ENCODE measurements at regions not wholly inside any gene's neighbourhood (a gene's known extent, or its start where the extent isn't known, plus 50 kb on each side); places are given as distances from the start of the nearest gene placed in this dataset.

- Histone ChIP-seq H3K4ac (ENCODE audit: low read depth in 1 of 2, low read length in 2 of 2) (no peak overlapping the region), H2BK5ac (ENCODE audit: low read depth, low read length, poor library complexity, severe bottlenecking) (no peak overlapping the region), H2AK5ac (ENCODE audit: low read length, severe bottlenecking) (no peak overlapping the region), H3K4me3 (ENCODE audit: insufficient read depth in 1 of 2, low read depth in 1 of 2, low read length in 2 of 2) (no peak overlapping the region), H3K27ac (ENCODE audit: low read length, poor library complexity, severe bottlenecking) (no peak overlapping the region), H3K79me1 (replicated peaks; ENCODE audit: low read length, poor library complexity, severe bottlenecking) (no peaks in the 10 kb centered on the region), H3K18ac (ENCODE audit: low read depth in 1 of 2, low read length in 2 of 2) (no peak overlapping the region), H3K23ac (ENCODE audit: low read length in 2 of 2) (no peak overlapping the region), H3K4me1 (ENCODE audit: control insufficient read depth, insufficient read depth, low read depth, low read length) (no peaks in the 10 kb centered on the region), H3K4me2 (ENCODE audit: low read length, poor library complexity, severe bottlenecking) (no peak overlapping the region), H2BK120ac (ENCODE audit: low read depth, low read length) (no peak overlapping the region), H3K14ac (ENCODE audit: low read length in 2 of 2) (no peak overlapping the region), H3K27me3 (ENCODE audit: control insufficient read depth in 1 of 2, insufficient read depth in 1 of 2, low read length in 2 of 2) (no peaks in the 10 kb centered on the region), H2BK12ac (ENCODE audit: low read length in 2 of 2) (no peak overlapping the region), H4K91ac (ENCODE audit: low read length) (no peak overlapping the region), H2AFZ (ENCODE audit: low read depth, low read length) (no peak overlapping the region), H4K8ac (ENCODE audit: low read length) (no peak overlapping the region), H3K9me3 (ENCODE audit: control insufficient read depth, low read length) (no peaks in the 10 kb centered on the region), H3K9ac (ENCODE audit: low read length) (no peak overlapping the region), H3K36me3 (ENCODE audit: control insufficient read depth in 1 of 2, insufficient read depth in 2 of 2, low read depth in 1 of 2, low read length in 2 of 2) (no peaks in the 10 kb centered on the region), H2BK15ac (ENCODE audit: low read depth, poor library complexity, severe bottlenecking) (no peak overlapping the region)
- no peak for DNase-seq
- 97% methylated on average over 2 of the region's 2 CpGs for WGBS
Observed at GRCh38 chr2:204386668-204387067, 158.6 kb upstream of the PARD3B start.

- no peak overlapping the region for H2AK5ac ChIP-seq (ENCODE audit: low read length, severe bottlenecking)
- no peak for DNase-seq
Observed at GRCh38 chr2:204389120-204389519, 156.2 kb upstream of the PARD3B start.

GRCh38 chr2:204389856-204390255 is 155.4 kb upstream of the PARD3B start:
- H2BK12ac ChIP-seq (ENCODE audit: low read length in 2 of 2): no peak overlapping the region
- H2BK15ac ChIP-seq (ENCODE audit: low read depth, poor library complexity, severe bottlenecking): no peak overlapping the region
- no peak overlapping the region for H3K4ac ChIP-seq (ENCODE audit: low read depth in 1 of 2, low read length in 2 of 2)
- H4K8ac ChIP-seq (ENCODE audit: low read length): no peak overlapping the region
- no peak overlapping the region for H2BK120ac ChIP-seq (ENCODE audit: low read depth, low read length)
- H3K79me1 ChIP-seq (replicated peaks; ENCODE audit: low read length, poor library complexity, severe bottlenecking): no peaks in the 10 kb centered on the region
- no peak overlapping the region for H4K91ac ChIP-seq (ENCODE audit: low read length)
- H3K14ac ChIP-seq (ENCODE audit: low read length in 2 of 2): no peak overlapping the region
- no peak for DNase-seq
- H2AK5ac ChIP-seq (ENCODE audit: low read length, severe bottlenecking): no peak overlapping the region
- WGBS: 90% methylated on average over 1 of the region's 1 CpG
- H3K23ac ChIP-seq (ENCODE audit: low read length in 2 of 2): no peak overlapping the region
- H3K9me3 ChIP-seq (ENCODE audit: control insufficient read depth, low read length): no peaks in the 10 kb centered on the region
- H3K4me2 ChIP-seq (ENCODE audit: low read length, poor library complexity, severe bottlenecking): no peak overlapping the region
- H3K4me3 ChIP-seq (ENCODE audit: insufficient read depth in 1 of 2, low read depth in 1 of 2, low read length in 2 of 2): no peak overlapping the region
- no peaks in the 10 kb centered on the region for H3K36me3 ChIP-seq (ENCODE audit: control insufficient read depth in 1 of 2, insufficient read depth in 2 of 2, low read depth in 1 of 2, low read length in 2 of 2)
- no peak overlapping the region for H3K18ac ChIP-seq (ENCODE audit: low read depth in 1 of 2, low read length in 2 of 2)
- no peak overlapping the region for H3K27ac ChIP-seq (ENCODE audit: low read length, poor library complexity, severe bottlenecking)
- no peak overlapping the region for H2AFZ ChIP-seq (ENCODE audit: low read depth, low read length)
- H2BK5ac ChIP-seq (ENCODE audit: low read depth, low read length, poor library complexity, severe bottlenecking): no peak overlapping the region
- H3K9ac ChIP-seq (ENCODE audit: low read length): no peak overlapping the region
- no peaks in the 10 kb centered on the region for H3K4me1 ChIP-seq (ENCODE audit: control insufficient read depth, insufficient read depth, low read depth, low read length)
- H3K27me3 ChIP-seq (ENCODE audit: control insufficient read depth in 1 of 2, insufficient read depth in 1 of 2, low read length in 2 of 2): no peaks in the 10 kb centered on the region

More at GRCh38 chr2:204389120-204389519, 156.2 kb upstream of the PARD3B start:
- 75% methylated on average over 1 of the region's 1 CpG for WGBS
- H2BK120ac ChIP-seq (ENCODE audit: low read depth, low read length): no peak overlapping the region
- H2BK15ac ChIP-seq (ENCODE audit: low read depth, poor library complexity, severe bottlenecking): no peak overlapping the region
- H3K36me3 ChIP-seq (ENCODE audit: control insufficient read depth in 1 of 2, insufficient read depth in 2 of 2, low read depth in 1 of 2, low read length in 2 of 2): no peaks in the 10 kb centered on the region
- H3K23ac ChIP-seq (ENCODE audit: low read length in 2 of 2): no peak overlapping the region
- peak overlapping the region; percentile 28 to 48 for H3K18ac ChIP-seq (ENCODE audit: low read depth in 1 of 2, low read length in 2 of 2)
- H3K4me2 ChIP-seq (ENCODE audit: low read length, poor library complexity, severe bottlenecking): no peak overlapping the region
- H3K4me3 ChIP-seq (ENCODE audit: insufficient read depth in 1 of 2, low read depth in 1 of 2, low read length in 2 of 2): no peak overlapping the region
- H3K9ac ChIP-seq (ENCODE audit: low read length): no peak overlapping the region
- H2AFZ ChIP-seq (ENCODE audit: low read depth, low read length): no peak overlapping the region
- no peak overlapping the region for H4K91ac ChIP-seq (ENCODE audit: low read length)
- H3K4me1 ChIP-seq (ENCODE audit: control insufficient read depth, insufficient read depth, low read depth, low read length): no peaks in the 10 kb centered on the region
- H2BK12ac ChIP-seq (ENCODE audit: low read length in 2 of 2): peak overlapping the region in 1 of 2 experiments; percentile 39
- no peak overlapping the region for H3K14ac ChIP-seq (ENCODE audit: low read length in 2 of 2)
- H2BK5ac ChIP-seq (ENCODE audit: low read depth, low read length, poor library complexity, severe bottlenecking): no peak overlapping the region
- H4K8ac ChIP-seq (ENCODE audit: low read length): no peak overlapping the region
- H3K27me3 ChIP-seq (ENCODE audit: control insufficient read depth in 1 of 2, insufficient read depth in 1 of 2, low read length in 2 of 2): no peaks in the 10 kb centered on the region
- H3K9me3 ChIP-seq (ENCODE audit: control insufficient read depth, low read length): no peaks in the 10 kb centered on the region
- no peak overlapping the region for H3K27ac ChIP-seq (ENCODE audit: low read length, poor library complexity, severe bottlenecking)
- no peak overlapping the region for H3K4ac ChIP-seq (ENCODE audit: low read depth in 1 of 2, low read length in 2 of 2)
- no peaks in the 10 kb centered on the region for H3K79me1 ChIP-seq (replicated peaks; ENCODE audit: low read length, poor library complexity, severe bottlenecking)

GRCh38 chr2:204395539-204395938 is 149.7 kb upstream of the PARD3B start:
- H2AK5ac ChIP-seq (ENCODE audit: low read length, severe bottlenecking): no peak overlapping the region
- H3K27me3 ChIP-seq (ENCODE audit: control insufficient read depth in 1 of 2, insufficient read depth in 1 of 2, low read length in 2 of 2): no peaks in the 10 kb centered on the region
- no peak overlapping the region for H3K4me3 ChIP-seq (ENCODE audit: insufficient read depth in 1 of 2, low read depth in 1 of 2, low read length in 2 of 2)
- H3K9me3 ChIP-seq (ENCODE audit: control insufficient read depth, low read length): no peaks in the 10 kb centered on the region
- H4K91ac ChIP-seq (ENCODE audit: low read length): no peak overlapping the region
- H2AFZ ChIP-seq (ENCODE audit: low read depth, low read length): no peak overlapping the region
- 83% methylated on average over 4 of the region's 4 CpGs for WGBS
- H3K4me1 ChIP-seq (ENCODE audit: control insufficient read depth, insufficient read depth, low read depth, low read length): no peaks in the 10 kb centered on the region
- no peak overlapping the region for H2BK5ac ChIP-seq (ENCODE audit: low read depth, low read length, poor library complexity, severe bottlenecking)
- H3K27ac ChIP-seq (ENCODE audit: low read length, poor library complexity, severe bottlenecking): no peak overlapping the region
- no peaks in the 10 kb centered on the region for H3K79me1 ChIP-seq (replicated peaks; ENCODE audit: low read length, poor library complexity, severe bottlenecking)
- H3K9ac ChIP-seq (ENCODE audit: low read length): no peak overlapping the region
- H3K23ac ChIP-seq (ENCODE audit: low read length in 2 of 2): no peak overlapping the region
- H3K14ac ChIP-seq (ENCODE audit: low read length in 2 of 2): no peak overlapping the region
- H2BK12ac ChIP-seq (ENCODE audit: low read length in 2 of 2): no peak overlapping the region
- H3K4me2 ChIP-seq (ENCODE audit: low read length, poor library complexity, severe bottlenecking): no peak overlapping the region
- H2BK120ac ChIP-seq (ENCODE audit: low read depth, low read length): no peak overlapping the region
- peak overlapping the region in 1 of 2 experiments; percentile 33 for H3K18ac ChIP-seq (ENCODE audit: low read depth in 1 of 2, low read length in 2 of 2)
- no peak overlapping the region for H4K8ac ChIP-seq (ENCODE audit: low read length)
- H2BK15ac ChIP-seq (ENCODE audit: low read depth, poor library complexity, severe bottlenecking): no peak overlapping the region
- H3K36me3 ChIP-seq (ENCODE audit: control insufficient read depth in 1 of 2, insufficient read depth in 2 of 2, low read depth in 1 of 2, low read length in 2 of 2): no peaks in the 10 kb centered on the region
- no peak overlapping the region for H3K4ac ChIP-seq (ENCODE audit: low read depth in 1 of 2, low read length in 2 of 2)
- no peak for DNase-seq

Measured in mesenchymal stem cell (in vitro differentiated cells and primary cell).